RCC 7860 (cell line): ENCODE measurements at regions not wholly inside any gene's neighbourhood (a gene's known extent, or its start where the extent isn't known, plus 50 kb on each side); places are given as distances from the start of the nearest gene placed in this dataset.
"Not testable (repeated sequence)": the region's sequence is repeated elsewhere in the genome, so short reads cannot be mapped to it uniquely, and the experiment has no call there.

ENCODE experiments used
- DNase-seq: peaks from one replicate; pipeline ENCODE4 v3.0.0-alpha.2; 2015; ENCODE audit warnings: low spot score
- FAIRE-seq: peaks from 2 replicates; lab custom pipeline; 2012; peaks lifted over from hg19 to GRCh38; lab: Jason Lieb, UNC

- DNase-seq = no peak
Observed at GRCh38 chr6:79431537-79431933, 105.7 kb downstream of the LCA5 start.

GRCh38 chr6:79430913-79431536 is 106.2 kb downstream of the LCA5 start:
- DNase-seq = no peak
- FAIRE-seq = no peak

More at GRCh38 chr6:79431537-79431933, 105.7 kb downstream of the LCA5 start:
- FAIRE-seq = no peak

- FAIRE-seq = no peak
- no peak for DNase-seq
Observed at GRCh38 chr6:79427721-79428120, 109.5 kb downstream of the LCA5 start.

GRCh38 chr6:79426625-79427278 is 110.5 kb downstream of the LCA5 start:
- FAIRE-seq (no peak), DNase-seq (no peak)

- FAIRE-seq (no peak), DNase-seq (no peak)
Observed at GRCh38 chr6:79425589-79426311, 111.5 kb downstream of the LCA5 start.

- FAIRE-seq (no peak), DNase-seq (no peak)
Observed at GRCh38 chr6:79423216-79423615, 114.0 kb downstream of the LCA5 start.

- FAIRE-seq (no peak), DNase-seq (no peak)
Observed at GRCh38 chr6:79422666-79423065, 114.6 kb downstream of the LCA5 start.

- FAIRE-seq (no peak), DNase-seq (no peak)
Observed at GRCh38 chr6:79421707-79422484, 115.3 kb downstream of the LCA5 start.

- FAIRE-seq (no peak), DNase-seq (no peak)
Observed at GRCh38 chr6:79421001-79421411, 116.2 kb downstream of the LCA5 start.

GRCh38 chr6:79420054-79420453 is 117.2 kb downstream of the LCA5 start:
- FAIRE-seq (no peak), DNase-seq (no peak)

- no peak for FAIRE-seq
Observed at GRCh38 chr6:79416931-79417330, 120.3 kb downstream of the LCA5 start.

GRCh38 chr6:79413562-79414002 is 123.6 kb downstream of the LCA5 start:
- FAIRE-seq = no peak
- DNase-seq = no peak

More at GRCh38 chr6:79416931-79417330, 120.3 kb downstream of the LCA5 start:
- DNase-seq = no peak

- FAIRE-seq (no peak), DNase-seq (no peak)
Observed at GRCh38 chr6:79410806-79411205, 126.4 kb downstream of the LCA5 start.

GRCh38 chr6:79408256-79408974 is 128.8 kb downstream of the LCA5 start:
- no peak for DNase-seq
- no peak for FAIRE-seq

- FAIRE-seq = no peak
Observed at GRCh38 chr6:79404677-79405076, 132.6 kb downstream of the LCA5 start.

GRCh38 chr6:79404261-79404660 is 133.0 kb downstream of the LCA5 start:
- DNase-seq (no peak), FAIRE-seq (no peak)

More at GRCh38 chr6:79404677-79405076, 132.6 kb downstream of the LCA5 start:
- DNase-seq = no peak

- FAIRE-seq (no peak), DNase-seq (no peak)
Observed at GRCh38 chr6:79403563-79403962, 133.7 kb downstream of the LCA5 start.

GRCh38 chr6:79403086-79403485 is 134.1 kb downstream of the LCA5 start:
- no peak for DNase-seq
- no peak for FAIRE-seq

GRCh38 chr6:79399499-79399898 is 137.7 kb downstream of the LCA5 start:
- FAIRE-seq = no peak
- no peak for DNase-seq

- FAIRE-seq, DNase-seq: not testable (repeated sequence)
Observed at GRCh38 chr6:79398617-79399016, 138.6 kb downstream of the LCA5 start.
